ENCODE measurements at regions not wholly inside any gene's neighbourhood (a gene's known extent, or its start where the extent isn't known, plus 50 kb on each side); places are given as distances from the start of the nearest gene placed in this dataset.

DNA sequence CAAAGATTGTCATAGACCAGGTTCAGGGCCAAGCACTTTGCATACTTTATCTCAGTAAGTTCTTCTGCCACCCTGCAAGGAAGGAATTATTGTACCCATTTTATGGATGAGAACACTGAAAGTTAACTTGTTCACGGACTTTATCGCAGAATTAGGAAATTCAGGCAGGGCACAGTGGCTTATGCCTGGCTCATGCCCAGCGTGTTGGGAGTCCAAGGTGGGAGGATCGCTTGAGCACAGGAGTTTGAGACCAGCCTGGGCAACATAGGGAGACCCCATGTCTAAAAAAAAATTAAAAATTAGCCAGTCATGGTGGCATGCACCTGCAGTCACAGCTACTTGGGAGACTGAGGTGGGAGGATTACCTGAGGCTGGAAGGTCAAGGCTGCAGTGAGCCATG is 72.4 kb downstream of the MFAP3 start:
- TF ChIP-seq, protein P1, sequence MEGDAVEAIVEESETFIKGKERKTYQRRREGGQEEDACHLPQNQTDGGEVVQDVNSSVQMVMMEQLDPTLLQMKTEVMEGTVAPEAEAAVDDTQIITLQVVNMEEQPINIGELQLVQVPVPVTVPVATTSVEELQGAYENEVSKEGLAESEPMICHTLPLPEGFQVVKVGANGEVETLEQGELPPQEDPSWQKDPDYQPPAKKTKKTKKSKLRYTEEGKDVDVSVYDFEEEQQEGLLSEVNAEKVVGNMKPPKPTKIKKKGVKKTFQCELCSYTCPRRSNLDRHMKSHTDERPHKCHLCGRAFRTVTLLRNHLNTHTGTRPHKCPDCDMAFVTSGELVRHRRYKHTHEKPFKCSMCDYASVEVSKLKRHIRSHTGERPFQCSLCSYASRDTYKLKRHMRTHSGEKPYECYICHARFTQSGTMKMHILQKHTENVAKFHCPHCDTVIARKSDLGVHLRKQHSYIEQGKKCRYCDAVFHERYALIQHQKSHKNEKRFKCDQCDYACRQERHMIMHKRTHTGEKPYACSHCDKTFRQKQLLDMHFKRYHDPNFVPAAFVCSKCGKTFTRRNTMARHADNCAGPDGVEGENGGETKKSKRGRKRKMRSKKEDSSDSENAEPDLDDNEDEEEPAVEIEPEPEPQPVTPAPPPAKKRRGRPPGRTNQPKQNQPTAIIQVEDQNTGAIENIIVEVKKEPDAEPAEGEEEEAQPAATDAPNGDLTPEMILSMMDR (IDR thresholded peaks at IDR 0.05; ENCODE audit: poor library complexity), result no peak
- TF ChIP-seq EZH2 (IDR thresholded peaks at IDR 0.05; ENCODE audit: borderline replicate concordance), result no peak
- no peak for TF ChIP-seq EZH2phosphoT487 (IDR thresholded peaks at IDR 0.05; ENCODE audit: low read depth, severe bottlenecking, unreplicated experiment)
